ENCODE measurements at regions not wholly inside any gene's neighbourhood (a gene's known extent, or its start where the extent isn't known, plus 50 kb on each side); places are given as distances from the start of the nearest gene placed in this dataset.

- TF ChIP-seq EGR1 (IDR thresholded peaks at IDR 0.05; ENCODE audit: borderline replicate concordance in 1 of 2, low read depth in 2 of 2, low read length in 2 of 2) (no peak), ATF3 (IDR thresholded peaks at IDR 0.05; ENCODE audit: borderline replicate concordance, extremely low read depth, low read depth, low read length) (no peak), CTCF (IDR thresholded peaks at IDR 0.05 in 2 of 3, conservative IDR thresholded peaks at IDR 0.05 in 1 of 3; ENCODE audit: control insufficient read depth in 2 of 3, extremely low read depth in 1 of 3, insufficient read depth in 1 of 3, low read depth in 3 of 3, low read length in 3 of 3) (no peak), EZH2 (IDR thresholded peaks at IDR 0.05; ENCODE audit: borderline replicate concordance, control insufficient read depth, low read depth, low read length) (no peak), SUZ12 (IDR thresholded peaks at IDR 0.05; ENCODE audit: unreplicated experiment) (no peak), NFIC (IDR thresholded peaks at IDR 0.05; ENCODE audit: low read depth, low read length) (no peak), HDAC2 (IDR thresholded peaks at IDR 0.05) (no peak), CHD4 (IDR thresholded peaks at IDR 0.05) (no peak), MXI1 (IDR thresholded peaks at IDR 0.05; ENCODE audit: low read depth, low read length) (no peak), ZBTB40 (IDR thresholded peaks at IDR 0.05; ENCODE audit: borderline replicate concordance) (no peak), MYC (IDR thresholded peaks at IDR 0.05; ENCODE audit: insufficient read depth, insufficient read length, insufficient replicate concordance, low read length, severe bottlenecking) (no peak), YY1 (IDR thresholded peaks at IDR 0.05; ENCODE audit: low read depth, low read length) (no peak), HSF1 (IDR thresholded peaks at IDR 0.05; ENCODE audit: low read depth, low read length) (no peak), MEF2B (IDR thresholded peaks at IDR 0.05; ENCODE audit: partially characterized antibody, poor library complexity, severe bottlenecking) (no peak)
Observed at GRCh38 chr2:215622837-215623236, 187.0 kb upstream of the FN1 start.
